ENCODE measurements at regions not wholly inside any gene's neighbourhood (a gene's known extent, or its start where the extent isn't known, plus 50 kb on each side); places are given as distances from the start of the nearest gene placed in this dataset.

DNA sequence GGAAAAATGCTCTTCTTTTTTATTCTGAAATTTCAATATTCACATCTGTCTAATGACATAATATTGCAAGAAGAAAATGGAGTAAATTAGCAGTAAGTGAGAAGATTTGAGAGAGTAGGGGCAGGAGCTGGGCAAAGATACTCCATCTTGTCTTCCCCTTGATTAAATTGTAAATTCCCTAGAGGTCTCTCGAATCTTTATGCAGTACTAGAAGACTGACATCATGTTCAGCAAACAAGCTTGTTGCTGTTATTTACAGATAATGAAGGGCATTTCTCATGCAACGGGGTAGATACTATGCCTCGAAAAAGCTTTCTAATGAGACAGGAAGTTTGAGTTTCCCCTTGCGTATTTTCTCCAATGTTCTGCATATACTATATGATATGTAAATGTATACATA is 306.9 kb upstream of the PTCHD4 start:
- ChIA-PET POLR2A (no interaction called here), RAD21 (ENCODE audit: unreplicated experiment) (no interaction called here), CTCF (interaction anchor here (1.0 to 1.5 kb wide), 2 partner anchors 14 to 630 kb away, joined by 3 to 4 read pairs; no protein-coding TSS in a partner anchor), SMC1A (ENCODE audit: uncharacterized antibody, unreplicated experiment) (interaction anchor here (1.3 to 1.6 kb wide), 2 partner anchors 11 to 28 kb away, joined by 3 to 4 read pairs; no protein-coding TSS in a partner anchor)
- BruUV-seq (replicated peaks), result no TSS peak
- Histone ChIP-seq H3K79me2 (ENCODE audit: control insufficient read depth, insufficient read depth, low read length) (no peaks in the 10 kb centered on the region), H3K9me3 (replicated peaks; ENCODE audit: control insufficient read depth, insufficient read depth, low read length) (no peaks in the 10 kb centered on the region), H3K4me1 (ENCODE audit: control insufficient read depth, insufficient read depth, low read length) (no peaks in the 10 kb centered on the region), H4K20me1 (ENCODE audit: control insufficient read depth, insufficient read depth) (no peaks in the 10 kb centered on the region), H3K4me2 (ENCODE audit: control insufficient read depth, insufficient read depth) (no peak overlapping the region), H2AFZ (ENCODE audit: control insufficient read depth, low read depth, low read length) (no peak overlapping the region), H3K36me3 (ENCODE audit: control insufficient read depth in 2 of 2, insufficient read depth in 2 of 2, low read length in 1 of 2) (no peaks in the 10 kb centered on the region), H3K4me3 (no peak overlapping the region), H3K9ac (ENCODE audit: control insufficient read depth, insufficient read depth, low read length) (no peak overlapping the region), H3K27ac (ENCODE audit: control insufficient read depth, insufficient read depth) (no peak overlapping the region), H3K27me3 (replicated peaks in 1 of 2; ENCODE audit: control insufficient read depth in 2 of 2, insufficient read depth in 2 of 2, low read length in 1 of 2) (no peaks in the 10 kb centered on the region)
- TF ChIP-seq EED (IDR thresholded peaks at IDR 0.05; ENCODE audit: low read depth), result no peak
- TF ChIP-seq, protein P1, sequence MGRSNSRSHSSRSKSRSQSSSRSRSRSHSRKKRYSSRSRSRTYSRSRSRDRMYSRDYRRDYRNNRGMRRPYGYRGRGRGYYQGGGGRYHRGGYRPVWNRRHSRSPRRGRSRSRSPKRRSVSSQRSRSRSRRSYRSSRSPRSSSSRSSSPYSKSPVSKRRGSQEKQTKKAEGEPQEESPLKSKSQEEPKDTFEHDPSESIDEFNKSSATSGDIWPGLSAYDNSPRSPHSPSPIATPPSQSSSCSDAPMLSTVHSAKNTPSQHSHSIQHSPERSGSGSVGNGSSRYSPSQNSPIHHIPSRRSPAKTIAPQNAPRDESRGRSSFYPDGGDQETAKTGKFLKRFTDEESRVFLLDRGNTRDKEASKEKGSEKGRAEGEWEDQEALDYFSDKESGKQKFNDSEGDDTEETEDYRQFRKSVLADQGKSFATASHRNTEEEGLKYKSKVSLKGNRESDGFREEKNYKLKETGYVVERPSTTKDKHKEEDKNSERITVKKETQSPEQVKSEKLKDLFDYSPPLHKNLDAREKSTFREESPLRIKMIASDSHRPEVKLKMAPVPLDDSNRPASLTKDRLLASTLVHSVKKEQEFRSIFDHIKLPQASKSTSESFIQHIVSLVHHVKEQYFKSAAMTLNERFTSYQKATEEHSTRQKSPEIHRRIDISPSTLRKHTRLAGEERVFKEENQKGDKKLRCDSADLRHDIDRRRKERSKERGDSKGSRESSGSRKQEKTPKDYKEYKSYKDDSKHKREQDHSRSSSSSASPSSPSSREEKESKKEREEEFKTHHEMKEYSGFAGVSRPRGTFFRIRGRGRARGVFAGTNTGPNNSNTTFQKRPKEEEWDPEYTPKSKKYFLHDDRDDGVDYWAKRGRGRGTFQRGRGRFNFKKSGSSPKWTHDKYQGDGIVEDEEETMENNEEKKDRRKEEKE (IDR thresholded peaks at IDR 0.05), result no peak
- TF ChIP-seq RB1 (IDR thresholded peaks at IDR 0.05; ENCODE audit: borderline replicate concordance), result no peak
- no peak for TF ChIP-seq IRF4 (IDR thresholded peaks at IDR 0.05; ENCODE audit: low read depth, low read length)
- no peak for TF ChIP-seq TCF12 (IDR thresholded peaks at IDR 0.05; ENCODE audit: low read depth, low read length)
- no peak for TF ChIP-seq TCF7 (IDR thresholded peaks at IDR 0.05; ENCODE audit: borderline replicate concordance)
- TF ChIP-seq ZZZ3 (IDR thresholded peaks at IDR 0.05; ENCODE audit: control insufficient read depth, insufficient read length, low read depth), result no peak
- no peak for TF ChIP-seq POLR2AphosphoS2 (IDR thresholded peaks at IDR 0.05; ENCODE audit: low read depth, low read length)
- TF ChIP-seq SP1 (IDR thresholded peaks at IDR 0.05; ENCODE audit: low read depth, low read length), result no peak
- no peak for TF ChIP-seq RAD21 (IDR thresholded peaks at IDR 0.05; ENCODE audit: insufficient read depth, low read depth, low read length)
- TF ChIP-seq CEBPB (IDR thresholded peaks at IDR 0.05; ENCODE audit: borderline replicate concordance in 1 of 2, low read depth in 2 of 2, low read length in 2 of 2), result no peak
- no peak for TF ChIP-seq CREB1 (IDR thresholded peaks at IDR 0.05; ENCODE audit: low read depth)
- TF ChIP-seq, protein P2, sequence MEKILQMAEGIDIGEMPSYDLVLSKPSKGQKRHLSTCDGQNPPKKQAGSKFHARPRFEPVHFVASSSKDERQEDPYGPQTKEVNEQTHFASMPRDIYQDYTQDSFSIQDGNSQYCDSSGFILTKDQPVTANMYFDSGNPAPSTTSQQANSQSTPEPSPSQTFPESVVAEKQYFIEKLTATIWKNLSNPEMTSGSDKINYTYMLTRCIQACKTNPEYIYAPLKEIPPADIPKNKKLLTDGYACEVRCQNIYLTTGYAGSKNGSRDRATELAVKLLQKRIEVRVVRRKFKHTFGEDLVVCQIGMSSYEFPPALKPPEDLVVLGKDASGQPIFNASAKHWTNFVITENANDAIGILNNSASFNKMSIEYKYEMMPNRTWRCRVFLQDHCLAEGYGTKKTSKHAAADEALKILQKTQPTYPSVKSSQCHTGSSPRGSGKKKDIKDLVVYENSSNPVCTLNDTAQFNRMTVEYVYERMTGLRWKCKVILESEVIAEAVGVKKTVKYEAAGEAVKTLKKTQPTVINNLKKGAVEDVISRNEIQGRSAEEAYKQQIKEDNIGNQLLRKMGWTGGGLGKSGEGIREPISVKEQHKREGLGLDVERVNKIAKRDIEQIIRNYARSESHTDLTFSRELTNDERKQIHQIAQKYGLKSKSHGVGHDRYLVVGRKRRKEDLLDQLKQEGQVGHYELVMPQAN (conservative IDR thresholded peaks at IDR 0.05), result no peak
- TF ChIP-seq RELA (IDR thresholded peaks at IDR 0.05; ENCODE audit: borderline replicate concordance, partially characterized antibody), result no peak
- ATAC-seq, result no peak
- FAIRE-seq, result no peak
- no peak for DNase-seq (ENCODE audit: low read depth, low spot score)
- intact Hi-C loops (cut with micrococcal nuclease; ENCODE audit: unreplicated experiment), result no loop called here
- in situ Hi-C loops (cut with MboI), result no loop called here
- 18% methylated on average over 4 of the region's 4 CpGs for WGBS (ENCODE audit: insufficient coverage, insufficient replicate concordance, low lambda C conversion rate, missing lambda C conversion rate)

All from GM12878 (cell line).